ENCODE measurements at regions not wholly inside any gene's neighbourhood (a gene's known extent, or its start where the extent isn't known, plus 50 kb on each side); places are given as distances from the start of the nearest gene placed in this dataset.
"Not testable (repeated sequence)": the region's sequence is repeated elsewhere in the genome, so short reads cannot be mapped to it uniquely, and the experiment has no call there.

GRCh38 chr16:55061126-55061525 lies 130.5 kb downstream of the IRX5 start:
- H3K4me3 ChIP-seq, result no peak overlapping the region
- H3K4me1 ChIP-seq, result peaks cover 0 to 9% (median 0%) of the 10 kb centered on the region in 4 donors
- H3K36me3 ChIP-seq, result no peaks in the 10 kb centered on the region
- H3K27me3 ChIP-seq, result peaks cover 0 to 32% (median 16%) of the 10 kb centered on the region in 3 donors
- intact Hi-C loops (cut with DNase I), result no loop called here
- WGBS, 2 donors, result 95 to 97% methylated on average over 1 of the region's 1 CpG
- H3K9me3 ChIP-seq, result no peaks in the 10 kb centered on the region
- TF ChIP-seq CTCF (IDR thresholded peaks at IDR 0.05), result no peak
- H3K27ac ChIP-seq, result no peak overlapping the region
- peak; percentile 50 for DNase-seq

DNA sequence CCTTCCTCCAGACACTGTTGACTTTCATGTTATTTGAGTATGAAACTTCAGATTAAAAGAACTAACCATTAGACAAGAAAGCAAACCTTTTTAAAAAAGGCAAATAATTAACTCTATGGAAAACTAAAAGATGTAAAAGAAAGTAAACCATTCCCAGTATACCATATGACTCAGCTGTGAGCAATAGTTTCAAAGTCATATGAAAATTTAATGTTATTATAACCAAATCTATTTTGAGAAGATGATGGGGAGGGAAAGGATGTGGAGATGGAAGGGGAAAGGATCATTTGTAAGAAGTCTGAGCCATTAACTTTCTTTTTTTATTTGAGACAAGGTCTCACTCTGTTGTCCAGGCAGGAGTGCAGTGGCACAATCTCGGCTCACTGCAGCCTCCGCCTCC lies 131.8 kb downstream of the IRX5 start:
- Histone ChIP-seq H3K4me1 (no peaks in the 10 kb centered on the region), H3K9me3 (no peaks in the 10 kb centered on the region), H3K27me3 (peaks cover 0 to 19% (median 5%) of the 10 kb centered on the region in 3 donors), H3K27ac (no peak overlapping the region), H3K36me3 (no peaks in the 10 kb centered on the region), H3K4me3 (no peak overlapping the region)
- WGBS, 2 donors, result 92 to 95% methylated on average over 2 of the region's 2 CpGs
- no peak for TF ChIP-seq EP300 (IDR thresholded peaks at IDR 0.05)
- TF ChIP-seq CTCF (IDR thresholded peaks at IDR 0.05), result no peak
- no peak for TF ChIP-seq POLR2A (IDR thresholded peaks at IDR 0.05)
- no peak for TF ChIP-seq POLR2AphosphoS5 (IDR thresholded peaks at IDR 0.05)
- intact Hi-C loops (cut with DNase I), result no loop called here
- DNase-seq, result no peak

DNA sequence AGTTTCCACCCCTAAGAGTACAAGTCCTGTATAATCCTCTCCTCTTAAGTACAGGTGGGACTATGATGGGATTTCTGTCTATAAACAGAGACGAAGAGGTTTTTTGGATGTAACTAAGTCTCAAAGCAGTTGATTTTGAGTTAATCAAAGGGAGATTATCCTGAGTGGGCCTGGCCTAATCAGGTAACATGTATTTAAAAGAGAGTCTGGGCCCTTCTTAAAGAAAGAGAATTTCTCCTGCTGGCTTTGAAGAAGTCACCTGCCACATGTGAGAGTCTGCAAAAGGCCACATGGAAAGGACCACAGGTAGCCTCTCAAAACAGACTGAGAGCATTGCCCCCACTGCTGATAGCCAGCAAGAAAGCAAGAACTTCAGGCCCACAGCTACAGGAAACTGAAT lies 142.3 kb downstream of the IRX5 start:
- H3K27me3 ChIP-seq, result no peaks in the 10 kb centered on the region
- TF ChIP-seq CTCF (IDR thresholded peaks at IDR 0.05) (no peak), POLR2AphosphoS5 (IDR thresholded peaks at IDR 0.05) (no peak), POLR2A (IDR thresholded peaks at IDR 0.05) (no peak), EP300 (IDR thresholded peaks at IDR 0.05) (no peak)
- no peak overlapping the region for H3K4me3 ChIP-seq
- H3K4me1 ChIP-seq, result no peaks in the 10 kb centered on the region
- H3K9me3 ChIP-seq, result no peaks in the 10 kb centered on the region
- intact Hi-C loops (cut with DNase I), result loop anchor here (2.0 kb wide), 1 partner anchor 20 kb away; no protein-coding TSS in a partner anchor
- no peak overlapping the region for H3K27ac ChIP-seq
- 89 to 91% methylated on average over 1 of the region's 1 CpG for WGBS, 2 donors
- no peak for DNase-seq
- no peaks in the 10 kb centered on the region for H3K36me3 ChIP-seq

DNA sequence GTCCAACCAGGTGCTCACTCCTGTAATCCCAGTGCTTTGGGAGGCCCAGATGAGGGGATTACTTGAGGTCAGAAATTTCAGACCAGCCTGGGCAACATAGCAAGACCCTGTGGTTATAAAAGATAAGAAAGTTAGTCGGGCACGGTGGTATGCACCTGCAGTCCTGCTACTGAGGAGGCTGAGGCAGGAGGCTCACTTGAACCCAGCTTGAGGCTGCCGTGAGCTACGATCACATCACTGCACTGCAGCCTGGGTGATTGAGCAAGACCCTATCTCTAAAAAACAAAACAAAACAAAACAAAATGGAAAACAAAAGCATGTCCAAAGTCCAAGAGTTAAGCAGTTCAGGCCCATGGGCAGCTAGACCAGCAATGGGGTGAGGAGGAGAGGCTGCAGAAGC lies 143.2 kb downstream of the IRX5 start:
- TF ChIP-seq POLR2A (IDR thresholded peaks at IDR 0.05) (no peak), CTCF (IDR thresholded peaks at IDR 0.05) (no peak)
- DNase-seq, result peak; percentile 30
- Histone ChIP-seq H3K36me3 (no peaks in the 10 kb centered on the region), H3K4me1 (no peaks in the 10 kb centered on the region), H3K4me3 (no peak overlapping the region), H3K9me3 (no peaks in the 10 kb centered on the region), H3K27me3 (no peaks in the 10 kb centered on the region), H3K27ac (no peak overlapping the region)
- WGBS, 2 donors, result 87 to 97% methylated on average over 4 of the region's 4 CpGs
- intact Hi-C loops (cut with DNase I), result loop anchor here (2.0 kb wide), 1 partner anchor 21 kb away; no protein-coding TSS in a partner anchor

DNA sequence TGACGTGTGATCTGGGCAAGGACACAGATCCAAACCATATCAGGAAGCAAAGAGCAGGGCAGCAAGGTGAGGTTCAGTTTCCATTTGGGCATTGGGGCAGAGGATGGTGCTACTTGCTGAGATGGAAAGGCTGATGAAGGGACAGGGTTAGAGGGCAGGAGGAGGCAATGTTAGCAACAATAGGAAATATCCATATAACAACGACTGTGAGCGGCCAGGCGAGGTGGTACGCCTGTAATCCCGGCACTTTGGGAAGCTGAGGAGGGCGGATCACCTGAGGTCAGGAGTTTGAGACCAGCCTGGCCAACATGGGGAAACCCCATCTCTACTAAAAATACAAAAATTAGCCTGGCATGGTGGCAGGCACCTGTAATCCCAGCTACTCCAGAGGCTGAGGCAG lies 144.5 kb downstream of the IRX5 start:
- WGBS, 2 donors, result 90% methylated on average over 7 of the region's 7 CpGs
- H3K36me3 ChIP-seq; H3K27me3 ChIP-seq; H3K27ac ChIP-seq; H3K4me1 ChIP-seq; intact Hi-C loops (cut with DNase I); H3K9me3 ChIP-seq; H3K4me3 ChIP-seq: not testable (repeated sequence)
- DNase-seq, result peak; percentile 47

All from sigmoid colon (tissue), 6 donors.